ENCODE measurements at regions not wholly inside any gene's neighbourhood (a gene's known extent, or its start where the extent isn't known, plus 50 kb on each side); places are given as distances from the start of the nearest gene placed in this dataset.
A peak's percentile ranks its signal among the peaks of the same experiment; 100 is the strongest.

DNA sequence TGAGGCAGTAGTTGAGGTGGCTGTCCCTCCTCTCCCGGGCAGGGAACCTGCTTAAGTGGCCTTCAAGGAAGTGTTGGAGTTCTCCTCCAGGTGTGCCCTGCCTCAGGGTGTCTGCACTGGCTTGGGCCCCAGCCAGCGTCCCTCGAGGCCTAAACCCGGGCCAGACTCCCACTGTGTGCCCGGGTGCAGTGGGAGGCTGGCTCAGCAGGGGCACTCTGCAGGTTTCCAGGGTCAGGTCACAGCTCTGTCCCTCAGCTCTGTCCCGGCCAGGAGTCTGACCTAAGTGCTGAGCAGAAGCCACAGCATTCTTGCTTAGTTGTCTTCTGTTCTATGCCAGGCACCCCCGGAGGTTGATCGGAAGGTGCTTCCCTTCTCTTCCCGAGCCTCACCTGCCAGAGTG lies 69.0 kb upstream of the OTOS start:
- DNase-seq: no peak

DNA sequence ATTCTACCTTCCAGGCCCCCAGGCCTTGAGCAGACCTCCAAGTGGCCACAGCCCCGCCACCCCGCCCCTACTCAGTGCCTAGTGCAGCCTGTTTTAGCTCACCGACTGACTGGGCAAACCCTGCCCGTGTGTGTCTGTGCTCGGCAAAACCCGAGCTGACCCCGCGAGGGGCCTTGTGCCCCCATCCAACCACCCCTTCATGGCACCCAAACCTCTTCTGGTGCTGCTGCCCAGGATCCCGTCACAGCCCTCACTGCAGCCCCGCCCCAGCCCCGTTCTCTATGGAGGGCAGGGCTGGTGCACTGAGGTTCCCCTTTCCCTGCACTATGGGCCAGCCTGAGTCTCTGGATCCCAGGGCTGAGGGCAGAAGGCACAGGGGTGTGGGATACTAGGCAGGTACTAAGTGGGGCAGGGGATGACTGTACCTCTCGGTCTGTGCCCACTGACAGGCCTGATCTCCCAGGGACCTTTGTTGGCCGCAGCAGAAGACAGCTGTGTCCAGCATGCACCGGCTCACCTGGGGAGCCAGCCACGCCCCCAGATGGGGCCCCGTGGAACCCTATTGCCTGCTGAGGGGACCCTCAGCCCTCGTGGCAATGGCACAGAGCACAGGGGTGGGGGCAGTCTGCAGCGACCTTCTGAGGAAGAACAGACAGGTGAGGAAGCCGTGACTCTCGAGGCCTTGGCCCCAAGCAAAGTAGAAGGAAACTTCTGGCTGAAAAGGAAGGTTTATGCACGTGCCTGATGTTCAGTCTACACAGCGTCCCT lies 69.9 kb upstream of the OTOS start:
- DNase-seq: no peak

DNA sequence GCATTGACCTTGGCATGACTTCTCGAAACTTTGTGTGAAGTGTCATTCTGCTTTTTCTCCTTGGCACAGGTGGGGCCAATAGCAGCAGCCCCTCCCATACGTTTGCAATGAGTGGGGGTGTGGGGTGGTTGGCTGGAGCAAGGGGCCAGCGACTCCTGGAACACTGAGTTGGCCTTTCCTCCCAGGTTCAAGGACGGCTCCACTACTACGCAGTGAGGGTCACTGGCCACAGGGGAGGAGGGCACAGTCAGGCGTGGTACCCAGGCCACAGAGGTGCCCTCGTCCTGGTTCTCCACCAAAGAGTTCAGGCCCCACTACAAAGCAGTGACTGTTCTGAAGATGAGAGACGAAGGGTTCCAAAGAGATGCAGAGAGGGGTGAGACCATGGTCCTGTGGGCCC lies 70.6 kb upstream of the OTOS start:
- no peak for DNase-seq

DNA sequence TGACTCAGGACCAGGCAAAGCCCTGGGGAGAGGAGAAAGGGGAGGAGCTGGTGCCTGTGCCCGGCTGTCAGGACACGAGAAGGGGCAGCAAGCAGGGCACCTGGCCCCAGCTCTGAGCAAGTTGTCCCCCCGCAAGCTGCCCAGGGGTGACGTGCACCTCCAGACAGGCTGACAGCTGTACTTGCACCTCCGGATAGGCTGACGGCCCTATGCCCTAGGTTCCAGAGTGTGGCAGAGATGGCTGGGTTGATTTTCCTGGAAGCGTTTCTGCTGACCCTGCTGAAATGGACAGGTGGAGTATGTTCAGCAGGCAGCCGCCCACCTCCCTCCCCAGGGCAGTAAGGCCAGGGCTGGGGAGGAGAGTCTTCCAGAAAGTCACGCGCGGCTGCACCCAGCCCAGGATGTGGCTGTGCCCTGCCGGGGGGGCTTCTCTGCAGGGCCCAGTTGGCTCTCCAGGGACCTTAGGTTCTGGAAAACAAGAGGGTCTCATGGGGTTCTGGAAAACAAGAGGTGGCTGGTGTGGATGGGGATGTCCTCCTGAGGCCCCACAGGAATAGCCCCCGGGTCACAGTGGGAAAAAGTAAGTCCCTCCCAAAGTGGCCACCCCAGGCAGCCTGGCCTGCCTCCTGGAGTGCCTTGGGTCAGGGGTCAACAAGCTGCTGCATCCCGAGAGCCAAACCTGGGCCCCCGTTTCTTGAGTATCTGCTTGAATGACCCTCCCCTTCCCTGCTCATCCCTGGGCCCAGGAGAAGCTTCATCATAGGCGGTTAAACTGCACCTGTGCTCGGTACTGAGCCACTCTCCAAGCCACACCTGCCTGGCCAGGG lies 71.4 kb upstream of the OTOS start:
- no peak for DNase-seq

DNA sequence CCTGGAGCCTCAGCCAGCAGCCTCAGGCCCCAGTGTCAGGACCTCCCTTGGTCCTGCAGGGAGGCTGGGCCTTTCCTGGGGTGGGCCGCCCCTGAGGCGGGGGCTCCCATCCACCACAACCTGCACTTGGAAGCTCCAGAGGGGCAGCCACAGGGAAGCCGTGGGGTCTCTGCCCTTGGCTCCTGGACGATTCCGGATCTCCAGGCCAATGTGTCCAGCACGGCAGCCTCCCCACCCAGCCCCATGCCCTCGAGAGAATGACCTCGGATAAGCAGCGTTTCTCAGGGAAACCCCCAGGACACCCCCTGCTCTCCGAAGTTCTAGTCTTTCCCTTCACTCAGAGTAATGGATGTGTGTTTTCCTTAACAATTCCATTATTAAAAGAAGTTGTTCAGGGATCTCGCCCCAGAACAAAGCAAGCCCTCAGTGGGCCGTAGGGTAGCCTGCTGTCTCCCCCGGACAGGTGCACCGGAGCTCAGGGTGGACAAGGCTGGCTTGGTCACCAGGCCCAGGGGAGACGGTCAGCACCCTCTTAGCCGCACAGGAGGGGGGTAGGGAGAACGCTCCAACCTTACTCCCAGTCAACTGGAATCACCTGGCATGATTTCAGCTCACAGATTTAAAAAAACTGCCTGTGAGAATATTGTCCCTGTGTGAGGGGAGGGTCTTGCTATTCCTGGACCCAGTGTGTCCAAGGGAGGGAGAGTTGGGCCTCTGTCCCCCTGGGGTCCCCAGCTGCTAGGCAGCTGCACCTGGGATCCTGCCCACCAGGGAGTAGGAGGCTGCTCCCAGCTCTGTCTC lies 72.2 kb upstream of the OTOS start:
- no peak for DNase-seq

DNA sequence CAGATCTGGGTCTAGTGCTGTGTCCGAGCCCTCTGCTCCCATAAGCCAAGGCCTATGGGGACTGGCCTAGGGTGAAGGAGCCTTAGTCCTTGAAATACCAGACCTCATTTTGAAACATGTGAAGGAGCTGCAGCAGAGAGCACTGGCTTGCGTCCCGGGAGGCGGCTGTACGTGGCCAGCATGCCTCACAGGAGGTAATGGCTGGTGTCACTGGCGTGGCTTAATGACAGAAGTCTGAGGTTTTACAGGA lies 72.7 kb upstream of the OTOS start:
- DNase-seq: no peak

DNA sequence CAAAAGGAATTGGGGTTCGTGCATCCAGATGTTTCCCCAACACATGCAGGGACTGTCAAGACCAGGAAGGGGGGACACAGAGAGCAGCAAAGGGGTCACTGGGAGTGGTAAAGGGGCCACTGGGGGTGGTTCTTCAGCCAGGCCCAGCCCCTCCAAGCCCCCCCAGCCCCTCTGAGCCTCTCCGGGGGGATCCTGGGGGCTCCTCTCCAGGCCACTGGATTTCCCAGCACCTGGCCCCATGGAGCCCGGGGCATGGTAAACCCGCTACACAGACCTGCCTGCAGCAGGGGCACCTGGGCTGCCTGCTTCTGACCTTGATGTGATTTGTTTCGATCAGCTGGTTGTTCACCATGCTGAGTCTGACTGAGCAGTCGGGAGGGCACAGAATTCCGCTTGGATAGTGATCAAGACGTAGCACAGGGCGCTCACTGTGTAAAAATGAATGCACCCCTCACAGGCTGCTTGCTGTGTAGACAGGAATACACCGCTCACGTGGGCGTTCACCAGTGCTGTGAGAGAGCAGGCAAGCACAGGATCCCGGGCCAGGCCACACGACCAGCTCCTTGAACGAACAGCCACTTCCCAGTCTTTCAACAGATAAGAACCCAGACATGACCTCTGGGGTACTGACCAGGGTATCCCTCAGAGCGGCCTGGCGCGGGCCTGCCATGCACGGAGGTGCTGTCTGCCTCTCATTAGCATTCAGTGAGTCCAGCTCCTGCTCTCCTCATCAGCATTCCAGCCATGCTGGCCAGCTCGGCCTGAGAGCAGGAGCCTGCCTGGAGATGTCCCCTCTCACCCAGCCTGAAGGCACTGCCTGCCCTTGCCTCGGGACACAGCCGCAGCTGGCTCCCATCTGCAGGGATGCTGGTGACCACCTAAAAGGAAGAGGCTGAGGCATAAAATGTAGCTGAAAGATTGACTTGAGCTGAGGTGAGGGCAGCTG lies 73.3 kb upstream of the OTOS start:
- no peak for DNase-seq

DNA sequence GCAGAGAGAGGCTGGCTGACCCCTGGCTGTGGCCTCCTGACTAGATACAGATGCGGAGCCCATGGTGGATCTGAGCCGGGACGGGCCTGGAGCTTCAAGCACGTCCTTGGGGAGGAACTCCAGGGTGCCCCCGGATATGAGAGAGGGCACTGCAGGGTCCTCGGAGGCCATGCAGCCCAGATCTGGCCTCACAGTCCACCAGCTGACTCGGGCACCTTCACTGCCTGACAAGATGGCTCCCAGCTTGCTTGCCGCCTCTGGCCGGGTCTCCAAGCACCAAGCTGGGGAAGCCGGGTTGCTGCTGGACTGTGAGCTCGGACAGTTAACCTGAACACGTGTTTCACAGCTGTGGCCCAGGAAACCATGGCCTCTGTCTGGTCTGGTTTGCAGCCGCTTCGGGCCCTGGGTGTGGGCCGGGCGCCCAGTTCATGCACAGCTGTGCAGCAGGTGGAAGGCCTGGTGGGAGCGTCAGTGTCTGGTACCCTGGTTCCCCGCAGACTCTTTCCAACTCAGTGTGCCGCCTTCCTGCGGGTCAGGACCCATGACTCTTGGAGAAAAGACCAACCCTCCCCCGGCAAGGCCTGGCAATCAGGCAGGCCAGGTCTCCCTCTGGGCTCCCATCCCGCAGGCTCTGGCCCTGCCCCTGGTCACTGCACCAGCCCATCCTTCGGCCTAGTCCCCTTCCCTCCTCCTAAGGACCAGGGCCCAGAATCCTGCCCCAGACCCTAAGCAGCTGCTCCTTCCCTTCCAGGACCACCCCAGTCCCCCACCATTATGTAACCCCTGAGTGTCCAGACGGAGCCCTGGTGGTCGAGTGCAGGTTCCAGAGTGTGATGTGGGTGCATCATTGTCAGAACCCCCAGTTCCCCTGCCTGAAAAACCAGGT lies 74.6 kb upstream of the OTOS start:
- DNase-seq: no peak

DNA sequence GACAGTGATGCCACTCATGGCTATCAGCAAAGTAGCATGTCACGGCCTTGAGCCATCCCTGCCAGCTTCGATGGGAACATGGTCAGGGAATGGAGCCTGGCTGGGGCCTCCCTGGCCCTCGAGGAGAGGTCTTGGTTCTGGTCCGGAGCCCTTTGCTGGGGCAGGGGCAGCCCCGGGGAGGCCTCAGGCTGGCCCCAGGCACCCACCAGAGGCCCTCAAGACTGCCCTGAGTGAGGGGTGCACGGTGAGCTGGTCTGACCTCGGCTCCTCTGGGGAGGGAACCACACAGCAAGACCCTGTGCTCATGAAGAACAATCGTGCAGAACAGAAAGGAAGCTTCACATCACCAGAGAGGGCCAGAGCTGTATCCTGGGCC lies 75.2 kb upstream of the OTOS start:
- no peak for DNase-seq

DNA sequence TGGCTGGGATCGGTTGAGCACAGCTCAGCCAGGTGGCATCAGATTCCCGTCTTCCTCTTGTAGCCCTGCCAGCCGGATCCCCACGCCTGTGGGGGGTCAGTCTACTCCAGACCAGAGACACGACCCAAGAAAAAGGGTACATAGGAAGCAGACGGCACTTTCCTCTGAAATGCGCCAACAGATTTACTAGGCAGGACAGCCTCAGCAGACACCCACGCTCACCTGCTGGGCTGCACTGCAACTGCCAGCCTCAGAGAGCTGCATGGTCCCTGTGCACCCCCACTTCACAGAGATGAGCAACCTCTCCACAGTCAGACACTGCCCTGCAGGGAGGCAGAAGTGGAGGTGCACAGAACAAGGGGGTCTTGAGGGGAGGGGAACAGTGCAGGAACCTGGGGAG lies 75.7 kb upstream of the OTOS start:
- DNase-seq: no peak

DNA sequence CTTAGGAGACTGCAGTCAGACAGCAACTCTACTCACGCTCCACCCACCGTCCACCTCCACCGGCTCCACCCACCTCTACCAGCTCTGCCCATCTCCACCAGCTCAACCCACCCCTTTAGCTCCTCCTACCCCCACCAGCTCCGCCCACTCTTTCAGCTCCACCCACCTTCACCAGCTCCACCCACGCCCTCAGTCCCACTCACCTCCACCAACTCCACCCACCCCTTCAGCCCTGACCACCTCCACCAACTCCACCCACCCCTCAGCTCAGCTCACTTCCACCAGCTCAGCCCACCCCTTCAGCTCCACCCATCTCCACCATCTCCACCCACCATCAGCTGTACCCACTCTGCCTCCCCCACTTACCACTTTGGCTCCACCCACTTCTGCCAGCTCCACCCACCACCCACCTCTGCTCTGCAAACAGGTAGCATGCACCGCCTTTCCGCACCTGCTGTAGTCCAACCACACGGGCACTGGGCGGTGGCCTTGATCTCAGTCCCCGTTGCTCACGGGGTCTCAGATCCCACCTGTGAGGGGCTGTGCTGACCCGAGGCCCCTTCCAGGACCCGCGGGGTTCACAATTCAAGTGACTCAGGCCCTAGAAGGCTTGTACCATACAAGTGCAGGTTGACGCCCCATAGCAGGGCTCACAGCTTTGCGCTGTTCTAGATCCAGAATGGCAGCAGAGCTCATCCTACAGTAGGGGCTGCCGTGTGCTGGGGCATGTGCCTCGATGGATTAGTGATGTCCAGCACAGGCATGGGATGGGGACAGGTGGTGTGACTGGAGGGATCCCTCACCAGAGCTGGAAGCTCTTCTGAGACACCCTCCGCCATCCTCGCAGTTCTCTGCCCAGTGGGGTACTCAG lies 77.2 kb upstream of the OTOS start:
- no peak for DNase-seq

DNA sequence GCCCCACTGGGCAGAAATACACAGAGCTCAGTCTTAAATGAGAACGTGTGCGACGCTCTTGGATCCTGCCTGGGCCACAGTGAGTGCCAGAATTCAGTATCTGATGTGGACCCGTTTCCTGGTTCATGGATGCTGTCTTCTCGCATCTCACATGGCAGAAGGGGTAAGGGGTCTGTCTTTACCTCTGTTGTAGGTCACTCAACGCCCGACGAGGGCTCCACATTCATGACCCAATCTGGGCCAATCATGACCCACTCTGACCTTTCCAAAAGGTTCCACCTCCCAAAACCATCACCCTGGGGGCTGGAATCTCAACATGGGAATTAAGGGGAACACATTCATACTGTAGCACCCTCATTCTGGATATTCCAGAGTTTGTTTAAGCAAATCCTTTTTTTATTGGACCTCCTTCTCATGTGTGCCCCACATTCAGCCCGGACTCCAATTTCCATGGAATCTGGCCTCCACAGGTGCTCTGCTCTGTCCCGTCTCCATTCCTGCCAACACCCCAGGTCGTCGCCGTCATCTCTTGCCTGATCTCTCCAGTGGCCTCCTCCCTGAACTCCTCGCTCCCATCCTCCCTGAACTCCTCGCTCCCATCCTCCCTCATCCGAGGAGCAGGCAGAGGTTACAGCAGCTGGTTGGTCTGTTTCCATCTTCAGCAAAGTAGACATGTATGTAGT lies 78.9 kb upstream of the OTOS start:
- DNase-seq: no peak

DNA sequence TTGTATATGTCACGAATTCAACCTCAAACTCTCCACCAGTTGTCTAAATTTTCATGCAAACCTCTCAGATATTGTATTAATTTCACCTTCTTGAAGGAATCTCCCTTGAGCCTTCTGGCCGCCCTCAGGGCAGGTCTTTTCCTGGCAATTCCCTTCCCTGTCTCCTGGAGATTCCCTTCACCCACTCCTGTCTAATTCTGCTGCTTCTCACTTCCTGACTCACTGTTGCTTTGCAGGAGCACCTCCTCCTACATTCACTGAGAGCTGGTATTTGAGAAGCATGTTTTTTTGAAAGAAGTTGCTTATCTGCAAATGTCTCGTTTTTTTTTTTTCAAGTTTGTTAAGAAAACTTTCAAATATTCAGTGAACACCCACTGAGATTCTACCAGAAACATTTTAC lies 79.9 kb upstream of the OTOS start:
- DNase-seq: peak; percentile 54

DNA sequence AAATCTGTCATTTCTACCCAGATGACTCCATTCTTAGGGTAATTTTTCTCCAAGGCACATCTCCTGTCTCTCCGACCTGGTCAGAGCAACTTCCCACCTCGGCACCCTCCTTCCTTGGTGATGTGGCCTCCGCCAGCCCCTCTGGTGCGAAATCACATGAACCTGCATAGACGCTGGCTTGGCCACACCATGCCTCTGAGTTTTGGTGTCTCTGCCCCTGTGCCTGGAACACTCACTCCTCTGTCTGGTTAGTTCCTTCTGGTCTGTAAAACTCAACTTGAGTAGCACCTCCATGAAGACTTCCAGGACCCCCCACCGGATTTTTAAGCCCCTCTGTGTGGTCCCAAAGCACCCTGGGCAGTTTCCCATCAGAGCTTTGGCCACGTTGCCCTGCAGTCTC lies 83.2 kb upstream of the OTOS start:
- DNase-seq: no peak

DNA sequence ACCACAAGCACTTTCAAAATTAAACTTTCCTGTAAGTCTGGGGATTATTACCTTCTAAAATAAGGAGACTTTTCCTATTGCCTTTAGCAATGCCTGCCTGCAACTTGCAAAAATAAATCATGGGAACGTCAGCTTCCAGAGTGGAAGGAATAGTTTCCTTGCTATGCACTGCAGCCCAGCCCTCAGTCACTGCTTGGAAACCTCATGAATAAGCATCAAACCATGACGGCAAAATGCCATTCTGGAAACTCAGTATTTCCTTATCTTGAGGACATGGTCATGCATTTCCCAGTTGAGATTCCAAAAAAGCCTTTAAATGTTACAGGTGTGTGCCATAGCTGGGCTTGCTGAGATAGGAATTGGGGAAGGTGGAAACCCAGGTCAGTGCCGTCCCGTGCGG lies 84.2 kb upstream of the OTOS start:
- peak; percentile 60 for DNase-seq

DNA sequence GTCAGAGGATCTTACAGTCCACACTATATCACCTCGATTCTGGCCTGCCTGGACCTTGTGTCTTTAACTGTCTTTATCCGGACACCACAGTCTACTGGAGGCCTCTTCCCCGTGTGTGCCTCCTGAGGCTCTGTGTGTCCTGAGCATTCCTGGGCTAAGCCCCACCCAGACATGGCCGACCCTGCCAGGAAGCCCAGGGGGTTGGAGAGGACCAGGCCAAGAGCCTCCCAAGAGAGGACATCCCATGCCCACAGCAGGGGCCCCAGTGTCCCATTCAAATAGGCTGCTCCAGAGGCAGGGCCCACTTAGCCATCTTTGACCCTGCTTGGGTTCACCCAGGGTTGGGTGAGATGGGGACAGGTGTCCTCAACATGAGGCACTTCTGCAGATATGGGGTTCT lies 84.7 kb upstream of the OTOS start:
- DNase-seq: no peak

DNA sequence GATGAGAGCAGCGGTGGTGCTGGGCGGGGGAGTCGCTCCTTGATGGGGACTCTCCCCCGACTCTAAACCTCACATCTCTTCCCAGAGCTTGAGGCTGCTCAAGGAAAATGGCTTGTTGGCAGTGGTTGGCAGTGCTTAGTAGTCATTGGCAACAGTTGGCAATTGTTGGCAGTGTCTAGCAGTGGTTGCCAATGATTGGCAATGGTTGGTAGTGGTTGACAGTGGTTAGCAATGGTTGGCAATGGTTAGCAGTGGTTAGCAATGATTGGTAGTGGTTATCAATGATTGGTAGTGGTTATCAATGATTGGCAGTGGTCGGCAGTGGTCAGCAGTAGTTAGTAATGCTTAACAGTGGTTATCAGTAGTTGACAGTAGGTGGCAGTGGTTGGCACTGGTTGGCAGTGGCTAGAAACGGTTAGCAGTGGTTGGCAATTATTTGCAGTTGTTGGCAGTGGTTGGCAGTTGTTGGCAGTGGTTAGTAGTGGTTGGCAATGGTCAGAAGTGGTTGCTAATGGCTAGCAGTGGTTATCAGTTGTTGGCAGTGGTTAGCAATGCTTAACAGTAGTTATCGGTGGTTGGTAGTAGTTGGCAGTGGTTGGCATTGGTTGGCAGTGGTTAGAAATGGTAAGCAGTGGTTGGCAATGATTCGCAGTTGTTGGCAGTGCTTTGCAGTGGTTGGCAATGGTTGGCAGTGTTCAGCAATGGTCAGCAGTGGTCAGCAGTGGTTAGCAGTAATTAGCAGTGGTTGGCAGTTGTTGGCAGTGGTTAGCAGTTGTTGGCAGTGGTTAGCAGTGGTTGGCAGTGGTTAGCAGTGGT lies 85.4 kb upstream of the OTOS start:
- no peak for DNase-seq

DNA sequence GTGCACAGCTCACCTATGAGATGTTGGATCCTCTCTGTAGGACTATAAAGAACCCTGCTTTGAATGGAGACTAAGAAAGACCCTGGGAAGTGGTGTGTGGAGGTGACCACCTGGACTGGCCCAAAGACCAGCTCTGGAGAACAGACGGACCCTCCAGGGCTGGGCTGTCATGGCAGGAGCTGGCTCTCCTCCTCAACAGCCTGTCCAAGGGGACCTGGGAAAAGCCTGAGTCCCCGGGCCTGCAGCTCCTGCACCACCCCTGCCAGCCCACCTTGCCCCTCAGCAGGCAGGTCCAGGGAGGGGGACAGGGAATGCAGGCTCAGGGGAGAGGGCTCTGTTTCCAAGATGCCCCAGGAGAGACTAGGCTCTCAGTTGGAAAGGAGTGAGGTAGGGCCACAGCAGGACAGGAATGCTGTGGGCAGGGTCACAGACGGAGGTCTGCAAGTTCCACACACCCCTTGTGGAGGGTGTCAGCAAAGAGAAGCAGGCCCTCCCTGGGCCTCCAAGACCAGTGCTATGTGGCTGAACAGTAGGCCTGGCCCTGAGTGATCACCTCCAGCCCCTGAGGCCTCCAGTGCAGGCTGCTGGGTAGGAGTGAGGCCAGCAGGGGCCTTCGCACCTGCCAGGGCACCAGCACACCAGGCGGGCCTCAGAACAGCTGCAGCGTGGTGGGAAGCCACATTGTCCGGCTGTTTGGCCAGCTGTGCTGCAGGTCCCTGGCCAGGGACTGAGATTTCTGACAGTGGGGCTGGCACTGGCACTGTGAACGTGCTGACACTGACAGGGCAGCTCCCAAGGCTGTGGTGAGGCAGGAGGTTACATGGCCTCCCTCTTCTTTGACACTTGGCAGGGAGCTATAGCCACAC lies 86.4 kb upstream of the OTOS start:
- no peak for DNase-seq

Data from fibroblast of skin of back (primary cell).